GM23338 (cell line): ENCODE measurements at regions not wholly inside any gene's neighbourhood (a gene's known extent, or its start where the extent isn't known, plus 50 kb on each side); places are given as distances from the start of the nearest gene placed in this dataset.

ENCODE experiments used
- ATAC-seq: fragments of 200-7000 bp; cut with Tn5 transposase; 3 replicates; pipeline ENCODE4 v1.9.1; 2020
- DNase-seq: peaks from one replicate; pipeline ENCODE4 v3.0.0-alpha.2; 2015; ENCODE audit warnings: low spot score
- H2AFZ ChIP-seq: fragments of 200-600 bp; sonication (generic); 2 replicates; pipeline ENCODE4 v1.8.0; 2016; ENCODE audit warnings: antibody characterized with exemption, mild to moderate bottlenecking, moderate library complexity
- H3F3A ChIP-seq: fragments of 200-600 bp; sonication (generic); replicated peaks from 2 replicates; pipeline ENCODE4 v1.8.0; 2017; ENCODE audit warnings: antibody characterized with exemption, mixed run types, low read depth
- H3K27ac ChIP-seq: fragments of 200-600 bp; sonication (generic); 2 replicates; pipeline ENCODE4 v1.6.1; 2016; ENCODE audit warnings: low read depth
- H3K27me3 ChIP-seq: fragments of 200-600 bp; sonication (generic); 2 replicates; pipeline ENCODE4 v1.8.0; 2016; ENCODE audit warnings: mild to moderate bottlenecking, mixed run types, moderate library complexity; ENCODE audit not compliant: insufficient read depth
- H3K36me3 ChIP-seq: fragments of 200-600 bp; sonication (generic); 2 replicates; pipeline ENCODE4 v1.8.0; 2016; ENCODE audit warnings: mild to moderate bottlenecking; ENCODE audit not compliant: insufficient read depth
- H3K4me1 ChIP-seq: fragments of 200-600 bp; sonication (generic); 2 replicates; pipeline ENCODE4 v1.8.0; 2016; ENCODE audit warnings: mild to moderate bottlenecking, moderate library complexity; ENCODE audit not compliant: insufficient read depth
- H3K4me2 ChIP-seq: fragments of 200-600 bp; sonication (generic); 2 replicates; pipeline ENCODE4 v1.7.1; 2017; ENCODE audit warnings: mixed run types
- H3K4me3 ChIP-seq: fragments of 200-600 bp; sonication (generic); 2 replicates; pipeline ENCODE4 v1.6.1; 2016; ENCODE audit warnings: mixed run types
- H3K79me2 ChIP-seq: fragments of 200-600 bp; sonication (generic); replicated peaks from 2 replicates; pipeline ENCODE4 v1.8.0; 2017; ENCODE audit warnings: mild to moderate bottlenecking; ENCODE audit not compliant: insufficient read depth
- H3K9me2 ChIP-seq: fragments of 200-600 bp; sonication (generic); 2 replicates; pipeline ENCODE4 v1.8.0; 2017; ENCODE audit not compliant: insufficient read depth
- H4K20me1 ChIP-seq: fragments of 200-600 bp; sonication (generic); replicated peaks from 2 replicates; pipeline ENCODE4 v1.8.0; 2017; ENCODE audit warnings: mild to moderate bottlenecking; ENCODE audit not compliant: insufficient read depth
- H3K27ac Mint-ChIP-seq: 2 replicates; pipeline ENCODE4 v1.8.0; 2020; ENCODE audit warnings: inconsistent platforms, mild to moderate bottlenecking, moderate library complexity, mixed read lengths
- H3K27me3 Mint-ChIP-seq: 3 replicates; pipeline ENCODE4 v1.8.0; 2022; ENCODE audit warnings: low read depth, mild to moderate bottlenecking, moderate library complexity, mixed read lengths, inconsistent platforms; ENCODE audit not compliant: insufficient read depth, poor library complexity
- H3K36me3 Mint-ChIP-seq: 3 replicates; pipeline ENCODE4 v1.8.0; 2021; ENCODE audit warnings: low read depth, mild to moderate bottlenecking, inconsistent platforms, moderate library complexity, mixed read lengths
- H3K4me1 Mint-ChIP-seq: 3 replicates; pipeline ENCODE4 v1.8.0; 2020; ENCODE audit warnings: mild to moderate bottlenecking, inconsistent platforms, mixed read lengths
- H3K4me3 Mint-ChIP-seq: 3 replicates; pipeline ENCODE4 v1.8.0; 2021; ENCODE audit warnings: moderate library complexity, mild to moderate bottlenecking, inconsistent platforms, mixed read lengths
- H3K9me3 Mint-ChIP-seq: 3 replicates; pipeline ENCODE4 v1.8.0; 2020; ENCODE audit warnings: moderate library complexity, mild to moderate bottlenecking, inconsistent platforms, mixed read lengths
- CREB1 ChIP-seq: fragments of 250-450 bp; sonication (Bioruptor Pico); IDR thresholded peaks from 2 replicates; pipeline ENCODE4 v1.5.0; 2020; ENCODE audit warnings: low read depth, mild to moderate bottlenecking, moderate library complexity
- ETS1 ChIP-seq: IDR thresholded peaks from 2 replicates; pipeline ENCODE4 v1.6.1; 2016; ENCODE audit warnings: antibody characterized with exemption
- EZH2 ChIP-seq: fragments of 200-600 bp; sonication (generic); IDR thresholded peaks from one replicate; pipeline ENCODE4 v1.8.0; 2017; ENCODE audit warnings: antibody characterized with exemption, mild to moderate bottlenecking, low read depth; ENCODE audit not compliant: unreplicated experiment
- EZH2phosphoT487 ChIP-seq: fragments of 200-600 bp; sonication (generic); IDR thresholded peaks from one replicate; pipeline ENCODE4 v1.8.1; 2018; ENCODE audit warnings: antibody characterized with exemption; ENCODE audit not compliant: unreplicated experiment
- JUNB ChIP-seq: IDR thresholded peaks from one replicate; pipeline ENCODE4 v1.6.1; 2016; ENCODE audit warnings: antibody characterized with exemption; ENCODE audit not compliant: unreplicated experiment
- NANOG ChIP-seq: IDR thresholded peaks from 2 replicates; pipeline ENCODE4 v1.6.1; 2016; ENCODE audit warnings: antibody characterized with exemption, borderline replicate concordance
- POLR2AphosphoS5 ChIP-seq: IDR thresholded peaks from 2 replicates; pipeline ENCODE4 v1.6.1; 2016; ENCODE audit warnings: antibody characterized with exemption, low read depth
- STAT1 ChIP-seq: IDR thresholded peaks from one replicate; pipeline ENCODE4 v1.6.1; 2016; ENCODE audit warnings: antibody characterized with exemption; ENCODE audit not compliant: unreplicated experiment
- ZNF114 ChIP-seq: fragments of 250-450 bp; sonication (Bioruptor Pico); IDR thresholded peaks from 2 replicates; pipeline ENCODE4 v1.5.0; 2020; ENCODE audit warnings: mild to moderate bottlenecking, moderate library complexity
- ZNF331 ChIP-seq: fragments of 250-450 bp; sonication (Bioruptor Pico); IDR thresholded peaks from 2 replicates; pipeline ENCODE4 v1.5.0; 2020; ENCODE audit warnings: low read depth, mild to moderate bottlenecking, moderate library complexity
- TF ChIP-seq, protein P1 (sequence below): IDR thresholded peaks from one replicate; pipeline ENCODE4 v1.6.1; 2018; ENCODE audit warnings: antibody characterized with exemption; ENCODE audit not compliant: unreplicated experiment
- TF ChIP-seq, protein P2 (sequence below), 2 experiments: fragments of 200-600 bp in 1 of 2; sonication (generic) in 1 of 2; conservative IDR thresholded peaks; 2 replicates each; pipeline versions ENCODE4 v1.5.1 to v1.6.1; 2016 to 2017; ENCODE audit warnings: antibody characterized with exemption in 2 of 2, low read depth in 2 of 2, mild to moderate bottlenecking in 2 of 2, moderate library complexity in 1 of 2
- TF ChIP-seq, protein P3 (sequence below): fragments of 250-450 bp; sonication (Bioruptor Pico); IDR thresholded peaks from 2 replicates; pipeline ENCODE4 v1.5.0; 2020; ENCODE audit warnings: mild to moderate bottlenecking, moderate library complexity

DNA sequence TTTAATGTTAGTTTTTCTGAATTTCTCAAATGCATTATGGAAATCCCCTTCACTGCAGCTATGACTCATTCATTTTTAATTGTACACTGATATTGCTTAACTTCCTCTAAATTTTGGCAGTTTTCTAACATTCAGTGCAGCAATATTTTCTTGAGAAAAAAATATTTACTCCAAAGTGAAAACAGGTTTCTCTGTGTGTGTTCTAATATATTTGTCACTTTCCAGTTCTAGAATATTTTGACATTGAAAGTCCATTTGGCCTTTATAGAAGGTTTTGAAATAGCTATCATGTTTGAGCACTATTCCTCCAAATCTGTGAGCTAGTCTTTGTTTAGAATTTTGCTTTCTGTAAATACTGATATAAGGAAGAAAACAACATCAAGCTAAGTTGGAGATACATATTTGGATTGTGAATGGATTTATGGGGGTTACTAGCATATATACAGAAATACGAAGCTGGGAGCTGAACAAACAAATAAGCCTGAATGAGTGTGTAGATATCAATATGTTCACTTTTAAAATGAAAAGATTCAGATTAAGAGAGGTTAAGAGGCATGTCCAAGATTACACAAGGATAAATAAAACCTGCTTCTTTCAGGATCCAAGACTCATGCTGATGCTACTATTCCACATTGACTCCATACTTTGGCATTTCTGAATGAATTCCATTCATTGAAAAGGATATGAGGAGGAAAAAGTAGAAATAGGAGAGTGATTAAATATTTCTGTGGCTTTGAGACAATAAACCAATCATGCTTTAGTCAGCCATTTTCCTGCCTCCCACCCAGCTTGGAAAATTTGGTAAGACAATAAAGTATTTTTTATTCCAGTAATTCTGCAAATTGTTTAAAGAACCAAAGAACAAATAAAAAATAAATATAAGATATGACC is 57.3 kb upstream of the SLIT2 start:
- Histone ChIP-seq H3K27ac (no peak overlapping the region), H3F3A (no peaks in the 10 kb centered on the region), H3K27me3 (no peaks in the 10 kb centered on the region), H3K4me1 (no peaks in the 10 kb centered on the region), H4K20me1 (no peaks in the 10 kb centered on the region), H3K9me2 (peaks cover 12% of the 10 kb centered on the region), H2AFZ (no peak overlapping the region), H3K4me3 (no peak overlapping the region), H3K36me3 (0 out of 2 replicates have a peak, but pooled peaks cover 4% of the 10 kb centered on the region), H3K79me2 (no peaks in the 10 kb centered on the region), H3K4me2 (no peak overlapping the region)
- no peak overlapping the region for H3K4me3 Mint-ChIP-seq
- H3K36me3 Mint-ChIP-seq, result peaks cover 10% of the 10 kb centered on the region
- no peak for TF ChIP-seq NANOG
- no peak for TF ChIP-seq ZNF331
- TF ChIP-seq, protein P1, sequence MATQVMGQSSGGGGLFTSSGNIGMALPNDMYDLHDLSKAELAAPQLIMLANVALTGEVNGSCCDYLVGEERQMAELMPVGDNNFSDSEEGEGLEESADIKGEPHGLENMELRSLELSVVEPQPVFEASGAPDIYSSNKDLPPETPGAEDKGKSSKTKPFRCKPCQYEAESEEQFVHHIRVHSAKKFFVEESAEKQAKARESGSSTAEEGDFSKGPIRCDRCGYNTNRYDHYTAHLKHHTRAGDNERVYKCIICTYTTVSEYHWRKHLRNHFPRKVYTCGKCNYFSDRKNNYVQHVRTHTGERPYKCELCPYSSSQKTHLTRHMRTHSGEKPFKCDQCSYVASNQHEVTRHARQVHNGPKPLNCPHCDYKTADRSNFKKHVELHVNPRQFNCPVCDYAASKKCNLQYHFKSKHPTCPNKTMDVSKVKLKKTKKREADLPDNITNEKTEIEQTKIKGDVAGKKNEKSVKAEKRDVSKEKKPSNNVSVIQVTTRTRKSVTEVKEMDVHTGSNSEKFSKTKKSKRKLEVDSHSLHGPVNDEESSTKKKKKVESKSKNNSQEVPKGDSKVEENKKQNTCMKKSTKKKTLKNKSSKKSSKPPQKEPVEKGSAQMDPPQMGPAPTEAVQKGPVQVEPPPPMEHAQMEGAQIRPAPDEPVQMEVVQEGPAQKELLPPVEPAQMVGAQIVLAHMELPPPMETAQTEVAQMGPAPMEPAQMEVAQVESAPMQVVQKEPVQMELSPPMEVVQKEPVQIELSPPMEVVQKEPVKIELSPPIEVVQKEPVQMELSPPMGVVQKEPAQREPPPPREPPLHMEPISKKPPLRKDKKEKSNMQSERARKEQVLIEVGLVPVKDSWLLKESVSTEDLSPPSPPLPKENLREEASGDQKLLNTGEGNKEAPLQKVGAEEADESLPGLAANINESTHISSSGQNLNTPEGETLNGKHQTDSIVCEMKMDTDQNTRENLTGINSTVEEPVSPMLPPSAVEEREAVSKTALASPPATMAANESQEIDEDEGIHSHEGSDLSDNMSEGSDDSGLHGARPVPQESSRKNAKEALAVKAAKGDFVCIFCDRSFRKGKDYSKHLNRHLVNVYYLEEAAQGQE, result no peak
- no peak for TF ChIP-seq EZH2
- no peak for TF ChIP-seq POLR2AphosphoS5
- TF ChIP-seq STAT1, result no peak
- TF ChIP-seq CREB1 (CRISPR knock-in tag), result no peak
- TF ChIP-seq, protein P2, sequence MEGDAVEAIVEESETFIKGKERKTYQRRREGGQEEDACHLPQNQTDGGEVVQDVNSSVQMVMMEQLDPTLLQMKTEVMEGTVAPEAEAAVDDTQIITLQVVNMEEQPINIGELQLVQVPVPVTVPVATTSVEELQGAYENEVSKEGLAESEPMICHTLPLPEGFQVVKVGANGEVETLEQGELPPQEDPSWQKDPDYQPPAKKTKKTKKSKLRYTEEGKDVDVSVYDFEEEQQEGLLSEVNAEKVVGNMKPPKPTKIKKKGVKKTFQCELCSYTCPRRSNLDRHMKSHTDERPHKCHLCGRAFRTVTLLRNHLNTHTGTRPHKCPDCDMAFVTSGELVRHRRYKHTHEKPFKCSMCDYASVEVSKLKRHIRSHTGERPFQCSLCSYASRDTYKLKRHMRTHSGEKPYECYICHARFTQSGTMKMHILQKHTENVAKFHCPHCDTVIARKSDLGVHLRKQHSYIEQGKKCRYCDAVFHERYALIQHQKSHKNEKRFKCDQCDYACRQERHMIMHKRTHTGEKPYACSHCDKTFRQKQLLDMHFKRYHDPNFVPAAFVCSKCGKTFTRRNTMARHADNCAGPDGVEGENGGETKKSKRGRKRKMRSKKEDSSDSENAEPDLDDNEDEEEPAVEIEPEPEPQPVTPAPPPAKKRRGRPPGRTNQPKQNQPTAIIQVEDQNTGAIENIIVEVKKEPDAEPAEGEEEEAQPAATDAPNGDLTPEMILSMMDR (conservative IDR thresholded peaks at IDR 0.05; ENCODE audit: low read depth in 2 of 2), result no peak
- TF ChIP-seq ETS1, result no peak
- no peak for TF ChIP-seq JUNB
- TF ChIP-seq ZNF114 (CRISPR knock-in tag), result no peak
- no peak for TF ChIP-seq EZH2phosphoT487
- TF ChIP-seq, protein P3, sequence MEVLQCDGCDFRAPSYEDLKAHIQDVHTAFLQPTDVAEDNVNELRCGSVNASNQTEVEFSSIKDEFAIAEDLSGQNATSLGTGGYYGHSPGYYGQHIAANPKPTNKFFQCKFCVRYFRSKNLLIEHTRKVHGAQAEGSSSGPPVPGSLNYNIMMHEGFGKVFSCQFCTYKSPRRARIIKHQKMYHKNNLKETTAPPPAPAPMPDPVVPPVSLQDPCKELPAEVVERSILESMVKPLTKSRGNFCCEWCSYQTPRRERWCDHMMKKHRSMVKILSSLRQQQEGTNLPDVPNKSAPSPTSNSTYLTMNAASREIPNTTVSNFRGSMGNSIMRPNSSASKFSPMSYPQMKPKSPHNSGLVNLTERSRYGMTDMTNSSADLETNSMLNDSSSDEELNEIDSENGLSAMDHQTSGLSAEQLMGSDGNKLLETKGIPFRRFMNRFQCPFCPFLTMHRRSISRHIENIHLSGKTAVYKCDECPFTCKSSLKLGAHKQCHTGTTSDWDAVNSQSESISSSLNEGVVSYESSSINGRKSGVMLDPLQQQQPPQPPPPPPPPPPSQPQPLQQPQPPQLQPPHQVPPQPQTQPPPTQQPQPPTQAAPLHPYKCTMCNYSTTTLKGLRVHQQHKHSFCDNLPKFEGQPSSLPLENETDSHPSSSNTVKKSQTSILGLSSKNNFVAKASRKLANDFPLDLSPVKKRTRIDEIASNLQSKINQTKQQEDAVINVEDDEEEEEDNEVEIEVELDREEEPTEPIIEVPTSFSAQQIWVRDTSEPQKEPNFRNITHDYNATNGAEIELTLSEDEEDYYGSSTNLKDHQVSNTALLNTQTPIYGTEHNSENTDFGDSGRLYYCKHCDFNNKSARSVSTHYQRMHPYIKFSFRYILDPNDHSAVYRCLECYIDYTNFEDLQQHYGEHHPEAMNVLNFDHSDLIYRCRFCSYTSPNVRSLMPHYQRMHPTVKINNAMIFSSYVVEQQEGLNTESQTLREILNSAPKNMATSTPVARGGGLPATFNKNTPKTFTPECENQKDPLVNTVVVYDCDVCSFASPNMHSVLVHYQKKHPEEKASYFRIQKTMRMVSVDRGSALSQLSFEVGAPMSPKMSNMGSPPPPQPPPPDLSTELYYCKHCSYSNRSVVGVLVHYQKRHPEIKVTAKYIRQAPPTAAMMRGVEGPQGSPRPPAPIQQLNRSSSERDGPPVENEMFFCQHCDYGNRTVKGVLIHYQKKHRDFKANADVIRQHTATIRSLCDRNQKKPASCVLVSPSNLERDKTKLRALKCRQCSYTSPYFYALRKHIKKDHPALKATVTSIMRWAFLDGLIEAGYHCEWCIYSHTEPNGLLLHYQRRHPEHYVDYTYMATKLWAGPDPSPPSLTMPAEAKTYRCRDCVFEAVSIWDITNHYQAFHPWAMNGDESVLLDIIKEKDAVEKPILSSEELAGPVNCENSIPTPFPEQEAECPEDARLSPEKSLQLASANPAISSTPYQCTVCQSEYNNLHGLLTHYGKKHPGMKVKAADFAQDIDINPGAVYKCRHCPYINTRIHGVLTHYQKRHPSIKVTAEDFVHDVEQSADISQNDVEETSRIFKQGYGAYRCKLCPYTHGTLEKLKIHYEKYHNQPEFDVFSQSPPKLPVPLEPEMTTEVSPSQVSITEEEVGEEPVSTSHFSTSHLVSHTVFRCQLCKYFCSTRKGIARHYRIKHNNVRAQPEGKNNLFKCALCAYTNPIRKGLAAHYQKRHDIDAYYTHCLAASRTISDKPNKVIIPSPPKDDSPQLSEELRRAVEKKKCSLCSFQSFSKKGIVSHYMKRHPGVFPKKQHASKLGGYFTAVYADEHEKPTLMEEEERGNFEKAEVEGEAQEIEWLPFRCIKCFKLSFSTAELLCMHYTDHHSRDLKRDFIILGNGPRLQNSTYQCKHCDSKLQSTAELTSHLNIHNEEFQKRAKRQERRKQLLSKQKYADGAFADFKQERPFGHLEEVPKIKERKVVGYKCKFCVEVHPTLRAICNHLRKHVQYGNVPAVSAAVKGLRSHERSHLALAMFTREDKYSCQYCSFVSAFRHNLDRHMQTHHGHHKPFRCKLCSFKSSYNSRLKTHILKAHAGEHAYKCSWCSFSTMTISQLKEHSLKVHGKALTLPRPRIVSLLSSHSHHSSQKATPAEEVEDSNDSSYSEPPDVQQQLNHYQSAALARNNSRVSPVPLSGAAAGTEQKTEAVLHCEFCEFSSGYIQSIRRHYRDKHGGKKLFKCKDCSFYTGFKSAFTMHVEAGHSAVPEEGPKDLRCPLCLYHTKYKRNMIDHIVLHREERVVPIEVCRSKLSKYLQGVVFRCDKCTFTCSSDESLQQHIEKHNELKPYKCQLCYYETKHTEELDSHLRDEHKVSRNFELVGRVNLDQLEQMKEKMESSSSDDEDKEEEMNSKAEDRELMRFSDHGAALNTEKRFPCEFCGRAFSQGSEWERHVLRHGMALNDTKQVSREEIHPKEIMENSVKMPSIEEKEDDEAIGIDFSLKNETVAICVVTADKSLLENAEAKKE, result no peak
- no peaks in the 10 kb centered on the region for H3K4me1 Mint-ChIP-seq
- H3K27me3 Mint-ChIP-seq, result peaks cover 2% of the 10 kb centered on the region
- no peak for ATAC-seq
- DNase-seq, result no peak
- peaks cover 20% of the 10 kb centered on the region for H3K9me3 Mint-ChIP-seq
- H3K27ac Mint-ChIP-seq, result no peak overlapping the region
